ENCODE measurements at regions not wholly inside any gene's neighbourhood (a gene's known extent, or its start where the extent isn't known, plus 50 kb on each side); places are given as distances from the start of the nearest gene placed in this dataset.

GRCh38 chr9:108525186-108525585 is 330.6 kb downstream of the ACTL7B start:
- TF ChIP-seq, protein P1, sequence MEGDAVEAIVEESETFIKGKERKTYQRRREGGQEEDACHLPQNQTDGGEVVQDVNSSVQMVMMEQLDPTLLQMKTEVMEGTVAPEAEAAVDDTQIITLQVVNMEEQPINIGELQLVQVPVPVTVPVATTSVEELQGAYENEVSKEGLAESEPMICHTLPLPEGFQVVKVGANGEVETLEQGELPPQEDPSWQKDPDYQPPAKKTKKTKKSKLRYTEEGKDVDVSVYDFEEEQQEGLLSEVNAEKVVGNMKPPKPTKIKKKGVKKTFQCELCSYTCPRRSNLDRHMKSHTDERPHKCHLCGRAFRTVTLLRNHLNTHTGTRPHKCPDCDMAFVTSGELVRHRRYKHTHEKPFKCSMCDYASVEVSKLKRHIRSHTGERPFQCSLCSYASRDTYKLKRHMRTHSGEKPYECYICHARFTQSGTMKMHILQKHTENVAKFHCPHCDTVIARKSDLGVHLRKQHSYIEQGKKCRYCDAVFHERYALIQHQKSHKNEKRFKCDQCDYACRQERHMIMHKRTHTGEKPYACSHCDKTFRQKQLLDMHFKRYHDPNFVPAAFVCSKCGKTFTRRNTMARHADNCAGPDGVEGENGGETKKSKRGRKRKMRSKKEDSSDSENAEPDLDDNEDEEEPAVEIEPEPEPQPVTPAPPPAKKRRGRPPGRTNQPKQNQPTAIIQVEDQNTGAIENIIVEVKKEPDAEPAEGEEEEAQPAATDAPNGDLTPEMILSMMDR (IDR thresholded peaks at IDR 0.05): no peak
- TF ChIP-seq POLR2A (IDR thresholded peaks at IDR 0.05): no peak

All from adrenal gland (tissue), 5 donors.